ENCODE measurements at regions not wholly inside any gene's neighbourhood (a gene's known extent, or its start where the extent isn't known, plus 50 kb on each side); places are given as distances from the start of the nearest gene placed in this dataset.
"Not testable (repeated sequence)": the region's sequence is repeated elsewhere in the genome, so short reads cannot be mapped to it uniquely, and the experiment has no call there.

- no peaks in the 10 kb centered on the region for H3K27me3 ChIP-seq
- no peak for DNase-seq
These were observed 141.8 kb downstream of the SIM1 start for GRCh38 chr6:100322886-100323285.

DNA sequence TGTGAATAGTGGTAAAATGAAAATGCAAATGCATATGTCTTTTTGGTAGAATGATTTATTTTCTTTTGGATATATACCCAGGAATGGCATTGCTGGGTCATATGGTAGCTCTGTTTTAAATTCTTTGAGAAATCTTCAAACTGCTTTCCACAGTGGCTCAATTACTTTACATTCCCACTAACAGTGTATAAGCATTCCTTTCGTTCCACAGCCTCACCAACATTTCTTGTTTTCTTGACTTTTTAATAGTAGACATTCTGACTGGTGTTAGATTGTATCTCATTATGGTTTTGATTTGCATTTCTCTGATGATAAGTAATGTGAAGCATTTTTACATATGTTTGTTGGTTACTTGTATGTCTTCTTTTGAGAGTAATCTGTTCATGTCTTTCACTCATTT, 144.0 kb downstream of the SIM1 start:
- Histone ChIP-seq H3K9me3 (peaks cover 6% of the 10 kb centered on the region), H3K27me3 (no peaks in the 10 kb centered on the region), H3K36me3 (no peaks in the 10 kb centered on the region), H3K4me3 (no peak overlapping the region)
- no peak for DNase-seq

More at GRCh38 chr6:100322886-100323285, 141.8 kb downstream of the SIM1 start:
- Histone ChIP-seq H3K4me3 (no peak overlapping the region), H3K36me3 (no peaks in the 10 kb centered on the region), H3K9me3 (peaks cover 6% of the 10 kb centered on the region)

DNA sequence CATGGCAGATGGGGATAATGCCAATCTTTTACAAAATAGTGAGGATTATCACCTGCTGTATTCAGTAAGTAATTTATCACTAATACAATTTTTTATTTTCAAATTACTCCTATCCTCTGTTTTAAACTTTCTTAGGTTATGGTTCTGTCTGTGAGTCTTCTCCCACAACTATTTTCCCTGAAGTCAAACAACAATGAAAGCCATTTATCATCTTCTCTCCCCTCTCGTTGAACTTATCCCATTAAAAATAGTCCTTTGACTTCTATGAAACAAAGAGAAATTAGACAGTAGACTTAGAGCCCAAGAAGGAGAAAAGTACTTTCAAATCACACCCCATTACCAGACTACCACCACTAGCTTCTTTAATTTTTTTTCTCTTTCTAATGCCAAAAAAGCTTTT, 147.7 kb downstream of the SIM1 start:
- Histone ChIP-seq H3K36me3 (no peaks in the 10 kb centered on the region), H3K27me3 (no peaks in the 10 kb centered on the region), H3K4me3 (no peak overlapping the region), H3K9me3 (peaks cover 4% of the 10 kb centered on the region; the same call in 1 of the 2 replicates)
- DNase-seq, result no peak

DNA sequence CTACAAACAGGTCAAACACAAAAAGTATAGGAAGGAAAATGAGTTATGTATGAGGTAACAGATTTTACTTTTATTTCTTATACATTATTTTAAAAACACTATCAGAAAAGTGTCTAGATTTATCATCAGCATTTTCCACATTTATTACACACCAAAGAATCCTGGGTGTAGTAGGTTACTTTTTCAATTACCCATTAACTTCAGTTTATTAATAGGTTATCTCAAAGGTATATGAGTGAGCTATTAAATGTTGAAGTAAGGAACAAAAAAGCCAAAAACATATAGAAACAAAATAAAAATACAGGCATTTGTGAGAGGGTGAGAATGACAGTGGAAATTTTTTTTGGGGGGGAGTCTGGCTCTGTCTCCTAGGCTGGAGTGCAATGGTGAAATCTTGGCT, 150.5 kb downstream of the SIM1 start:
- Histone ChIP-seq H3K27me3 (no peaks in the 10 kb centered on the region), H3K9me3 (no peaks in the 10 kb centered on the region; the same call in 1 of the 2 replicates), H3K4me3 (no peak overlapping the region), H3K36me3 (no peaks in the 10 kb centered on the region)
- no peak for DNase-seq

DNA sequence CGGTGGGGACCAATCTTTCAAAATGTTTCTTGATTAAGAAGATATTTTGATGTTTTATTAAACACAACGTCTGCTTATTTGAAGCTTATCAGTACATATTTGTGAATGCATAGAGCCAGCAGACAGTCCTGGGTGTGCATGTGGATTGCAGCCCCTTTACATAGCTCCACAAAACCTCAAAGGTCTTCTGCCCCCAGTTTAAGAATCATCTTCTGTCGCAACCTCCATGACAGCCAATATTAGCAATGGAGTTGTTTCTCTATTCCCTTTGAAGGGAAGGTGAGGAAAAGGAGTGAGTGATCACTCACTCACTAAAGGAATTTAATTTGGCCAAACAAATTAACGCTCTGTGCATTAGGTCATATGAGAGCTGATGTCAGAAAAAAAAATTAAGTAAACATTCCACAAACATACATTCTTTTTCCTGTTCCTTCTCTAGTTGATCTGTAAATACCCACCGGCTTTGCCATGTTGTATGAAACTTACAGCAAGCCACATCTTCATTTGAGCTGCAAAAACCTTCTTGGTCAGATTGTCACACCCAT, 152.9 kb downstream of the SIM1 start:
- no peak for DNase-seq
- no peaks in the 10 kb centered on the region for H3K27me3 ChIP-seq
- no peaks in the 10 kb centered on the region for H3K36me3 ChIP-seq
- H3K4me3 ChIP-seq, result no peak overlapping the region
- H3K9me3 ChIP-seq, result no peaks in the 10 kb centered on the region

GRCh38 chr6:100309174-100309573, 155.5 kb downstream of the SIM1 start:
- H3K36me3 ChIP-seq, result no peaks in the 10 kb centered on the region
- no peak overlapping the region for H3K4me3 ChIP-seq
- H3K9me3 ChIP-seq, result no peaks in the 10 kb centered on the region
- no peak for DNase-seq
- H3K27me3 ChIP-seq, result no peaks in the 10 kb centered on the region

DNA sequence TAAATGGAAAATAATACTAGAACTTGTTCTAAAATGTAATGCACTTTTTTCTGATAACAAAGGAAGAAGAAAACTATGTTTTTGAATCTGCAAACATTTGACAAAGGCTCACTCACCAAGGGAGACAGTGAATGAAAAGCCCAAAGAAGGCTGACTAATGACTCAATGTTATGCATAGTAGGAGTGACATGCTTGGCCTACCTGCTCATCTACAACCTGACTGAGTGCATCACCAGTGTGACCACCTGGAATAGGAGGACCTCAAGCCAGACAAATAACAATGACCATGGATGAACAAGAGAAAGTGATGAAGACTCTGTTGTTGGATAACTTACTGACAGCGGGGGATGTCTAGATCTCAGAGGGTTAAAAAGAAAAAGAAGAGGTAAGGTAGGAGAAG, 157.2 kb downstream of the SIM1 start:
- Histone ChIP-seq H3K36me3 (no peaks in the 10 kb centered on the region), H3K27me3 (no peaks in the 10 kb centered on the region), H3K4me3 (no peak overlapping the region), H3K9me3 (no peaks in the 10 kb centered on the region)
- DNase-seq, result no peak

GRCh38 chr6:100305209-100305869, 159.4 kb downstream of the SIM1 start:
- Histone ChIP-seq H3K27me3 (no peaks in the 10 kb centered on the region), H3K36me3 (no peaks in the 10 kb centered on the region), H3K9me3 (peaks cover 3% of the 10 kb centered on the region; the same call in 1 of the 2 replicates), H3K4me3 (no peak overlapping the region)
- no peak for DNase-seq

DNA sequence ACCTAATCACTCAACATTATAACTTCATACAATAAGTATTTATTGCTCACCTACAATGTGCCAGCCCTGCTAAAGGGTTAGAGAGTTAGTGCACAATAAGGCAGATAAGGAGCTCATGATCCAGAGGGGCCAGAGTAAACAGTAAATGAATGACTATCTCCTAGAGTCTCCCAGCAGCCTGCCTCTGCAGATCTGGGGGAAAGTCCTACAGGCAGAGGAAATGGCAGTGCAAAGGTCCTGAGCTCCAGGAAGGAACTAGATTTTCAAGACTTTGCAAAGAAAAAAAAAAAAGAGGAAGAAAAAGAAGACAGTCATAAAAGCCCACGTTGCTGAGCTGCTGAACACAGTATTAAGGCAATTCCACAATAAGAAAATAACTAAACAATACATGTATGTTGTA, 160.1 kb downstream of the SIM1 start:
- Histone ChIP-seq H3K36me3 (no peaks in the 10 kb centered on the region), H3K4me3 (no peak overlapping the region), H3K27me3 (no peaks in the 10 kb centered on the region), H3K9me3 (peaks cover 3% of the 10 kb centered on the region; the same call in 1 of the 2 replicates)
- DNase-seq, result no peak

DNA sequence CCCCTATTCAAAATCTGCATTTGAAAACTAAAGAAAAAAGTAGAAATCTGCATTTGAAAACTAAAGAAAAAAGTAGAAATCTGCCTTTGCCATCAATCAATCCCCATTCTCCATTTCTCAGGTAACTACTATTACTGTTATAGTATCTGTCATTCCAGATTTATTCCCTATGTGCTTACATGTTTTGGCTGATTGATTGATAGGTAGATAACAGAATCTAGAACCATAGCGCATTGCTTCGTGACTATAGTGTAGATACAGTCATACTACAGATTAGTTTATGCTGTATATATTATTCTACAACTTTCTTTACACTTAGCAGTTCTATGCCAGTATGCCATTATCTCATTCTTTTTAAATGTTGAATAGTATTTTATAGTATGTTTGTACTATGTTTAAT, 163.0 kb downstream of the SIM1 start:
- H3K27me3 ChIP-seq, result no peaks in the 10 kb centered on the region
- no peak overlapping the region for H3K4me3 ChIP-seq
- no peak for DNase-seq
- peaks cover 3% of the 10 kb centered on the region; the same call in 1 of the 2 replicates for H3K9me3 ChIP-seq
- H3K36me3 ChIP-seq, result no peaks in the 10 kb centered on the region

- Histone ChIP-seq H3K27me3 (no peaks in the 10 kb centered on the region), H3K9me3 (peaks cover 3% of the 10 kb centered on the region; the same call in 1 of the 2 replicates), H3K4me3 (no peak overlapping the region), H3K36me3 (no peaks in the 10 kb centered on the region)
- peak; percentile 62 for DNase-seq
These were observed 164.4 kb downstream of the SIM1 start for GRCh38 chr6:100300221-100300736.

DNA sequence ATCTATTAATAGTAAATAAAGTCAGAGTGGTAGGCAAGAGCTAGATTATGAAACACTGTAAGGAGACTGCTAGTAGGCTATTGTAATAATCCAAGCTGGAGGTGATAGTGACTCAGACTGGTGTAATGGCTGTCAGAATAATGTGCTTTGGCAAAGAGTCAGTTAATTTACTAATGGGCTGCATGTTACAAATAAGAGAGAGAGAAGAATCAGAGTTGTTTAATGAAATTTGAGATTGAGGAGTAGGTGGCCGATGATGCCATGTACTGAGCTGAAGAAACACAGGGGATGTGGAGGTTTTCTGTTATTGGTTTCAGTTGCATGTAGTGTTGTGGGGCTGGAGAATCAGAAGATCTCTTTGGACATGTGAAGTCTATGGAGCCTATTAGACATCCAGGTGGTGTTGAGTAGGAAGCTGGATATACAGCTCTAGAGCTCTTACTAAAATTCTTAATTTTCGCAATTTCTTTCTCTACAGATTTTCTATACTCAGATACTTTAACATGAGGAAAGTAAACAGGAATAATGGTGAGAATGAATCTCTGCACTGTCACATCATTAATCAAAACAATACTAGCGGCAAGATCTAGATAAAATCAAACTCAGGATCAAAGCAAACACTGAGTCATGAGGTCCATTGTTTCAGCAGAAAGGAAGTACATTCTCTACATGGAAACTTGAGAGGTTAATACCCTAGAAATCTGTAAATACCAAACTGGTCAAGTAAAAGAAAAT, 167.7 kb downstream of the SIM1 start:
- Histone ChIP-seq H3K27me3 (no peaks in the 10 kb centered on the region), H3K36me3 (no peaks in the 10 kb centered on the region), H3K4me3 (no peak overlapping the region), H3K9me3 (peaks cover 3% of the 10 kb centered on the region; the same call in 1 of the 2 replicates)
- peak; percentile 6 for DNase-seq

GRCh38 chr6:100295172-100295571, 169.5 kb downstream of the SIM1 start:
- H3K36me3 ChIP-seq, H3K9me3 ChIP-seq, H3K27me3 ChIP-seq, DNase-seq, H3K4me3 ChIP-seq: not testable (repeated sequence)

DNA sequence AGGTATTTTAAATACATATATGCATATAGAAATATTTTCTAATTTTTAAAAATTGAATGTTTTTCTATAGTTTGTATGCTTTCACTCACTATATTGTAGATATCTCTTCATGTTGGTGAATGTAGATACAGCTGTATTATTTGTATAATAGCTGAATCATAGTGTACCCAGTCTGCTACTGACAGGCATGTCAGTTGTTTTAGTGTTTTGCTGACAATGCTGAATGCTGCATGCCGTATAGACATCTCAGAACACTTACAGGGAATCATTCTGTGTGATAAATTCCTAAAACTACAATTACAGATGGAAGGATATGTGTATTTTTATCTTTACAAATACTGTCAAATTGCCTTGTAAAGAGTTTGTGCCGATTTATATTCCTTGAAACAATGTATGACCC, 175.4 kb downstream of the SIM1 start:
- Histone ChIP-seq H3K36me3 (no peaks in the 10 kb centered on the region), H3K4me3 (no peak overlapping the region)
- no peak for DNase-seq

GRCh38 chr6:100288311-100288710, 176.4 kb downstream of the SIM1 start:
- no peaks in the 10 kb centered on the region for H3K36me3 ChIP-seq
- H3K9me3 ChIP-seq, result no peaks in the 10 kb centered on the region
- H3K4me3 ChIP-seq, result no peak overlapping the region
- DNase-seq, result no peak
- H3K27me3 ChIP-seq, result no peaks in the 10 kb centered on the region

More for the DNA sequence above, 175.4 kb downstream of the SIM1 start:
- Histone ChIP-seq H3K9me3 (no peaks in the 10 kb centered on the region), H3K27me3 (no peaks in the 10 kb centered on the region)

DNA sequence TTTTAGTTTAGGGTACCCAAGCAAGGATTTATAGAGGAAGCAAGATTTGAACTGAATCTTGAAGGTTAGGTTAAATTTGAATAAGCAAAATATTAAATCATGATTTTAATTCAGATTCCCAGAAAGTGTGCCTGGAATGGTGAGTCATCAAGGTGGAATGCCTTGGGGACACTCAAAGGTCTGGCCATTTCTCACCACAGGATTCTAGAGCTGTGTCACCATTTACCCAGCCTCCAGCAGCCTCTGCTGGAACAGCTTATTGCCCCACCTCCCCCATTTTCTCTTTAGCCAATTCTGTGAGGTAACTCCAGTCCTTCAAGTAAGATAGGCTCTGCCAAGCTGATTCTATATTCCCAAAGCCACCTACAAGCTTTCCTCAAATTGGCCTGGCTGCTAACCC, 181.4 kb downstream of the SIM1 start:
- Histone ChIP-seq H3K27me3 (no peaks in the 10 kb centered on the region), H3K9me3 (no peaks in the 10 kb centered on the region), H3K4me3 (no peak overlapping the region), H3K36me3 (no peaks in the 10 kb centered on the region)
- DNase-seq, result peak; percentile 32

- Histone ChIP-seq H3K36me3 (no peaks in the 10 kb centered on the region), H3K9me3 (no peaks in the 10 kb centered on the region), H3K4me3 (no peak overlapping the region), H3K27me3 (no peaks in the 10 kb centered on the region)
- no peak for DNase-seq
These were observed 183.2 kb downstream of the SIM1 start for GRCh38 chr6:100281471-100281901.

Data from MG63 (cell line).